ENCODE measurements at regions not wholly inside any gene's neighbourhood (a gene's known extent, or its start where the extent isn't known, plus 50 kb on each side); places are given as distances from the start of the nearest gene placed in this dataset.

GRCh38 chr14:51481643-51482042 lies 170.1 kb upstream of the FRMD6 start:
- DNase-seq = no peak

- no peak for DNase-seq
Measured at GRCh38 chr14:51482102-51482501, 169.6 kb upstream of the FRMD6 start.

- no peak for DNase-seq
Measured at GRCh38 chr14:51484485-51484884, 167.2 kb upstream of the FRMD6 start.

- no peak for DNase-seq
Measured at GRCh38 chr14:51485733-51486132, 166.0 kb upstream of the FRMD6 start.

GRCh38 chr14:51487848-51488247 lies 163.9 kb upstream of the FRMD6 start:
- DNase-seq = no peak

- DNase-seq = no peak
Measured at GRCh38 chr14:51488569-51489220, 163.0 kb upstream of the FRMD6 start.

GRCh38 chr14:51490205-51490604 lies 161.5 kb upstream of the FRMD6 start:
- no peak for DNase-seq

- DNase-seq = no peak
Measured at GRCh38 chr14:51491036-51491545, 160.6 kb upstream of the FRMD6 start.

- DNase-seq = no peak
Measured at GRCh38 chr14:51491776-51492175, 159.9 kb upstream of the FRMD6 start.

- DNase-seq = no peak
Measured at GRCh38 chr14:51495319-51495718, 156.4 kb upstream of the FRMD6 start.

GRCh38 chr14:51498411-51499227 lies 153.1 kb upstream of the FRMD6 start:
- no peak for DNase-seq

GRCh38 chr14:51500776-51501175 lies 150.9 kb upstream of the FRMD6 start:
- DNase-seq = no peak

GRCh38 chr14:51501746-51502145 lies 150.0 kb upstream of the FRMD6 start:
- no peak for DNase-seq

GRCh38 chr14:51504669-51505068 lies 147.0 kb upstream of the FRMD6 start:
- no peak for DNase-seq

GRCh38 chr14:51507511-51507905 lies 144.2 kb upstream of the FRMD6 start:
- no peak for DNase-seq

GRCh38 chr14:51507906-51508511 lies 143.7 kb upstream of the FRMD6 start:
- DNase-seq = no peak

- no peak for DNase-seq
Measured at GRCh38 chr14:51511265-51511664, 140.4 kb upstream of the FRMD6 start.

GRCh38 chr14:51512316-51512715 lies 139.4 kb upstream of the FRMD6 start:
- no peak for DNase-seq

- DNase-seq = no peak
Measured at GRCh38 chr14:51513281-51513680, 138.4 kb upstream of the FRMD6 start.

- DNase-seq = no peak
Measured at GRCh38 chr14:51513933-51514332, 137.8 kb upstream of the FRMD6 start.

GRCh38 chr14:51515611-51516010 lies 136.1 kb upstream of the FRMD6 start:
- DNase-seq = no peak

GRCh38 chr14:51516706-51517395 lies 134.9 kb upstream of the FRMD6 start:
- no peak for DNase-seq

- DNase-seq = no peak
Measured at GRCh38 chr14:51518280-51518679, 133.4 kb upstream of the FRMD6 start.
